ENCODE measurements at regions not wholly inside any gene's neighbourhood (a gene's known extent, or its start where the extent isn't known, plus 50 kb on each side); places are given as distances from the start of the nearest gene placed in this dataset.

- peaks cover 0 to 2% of the 10 kb centered on the region in 2 donors for H3K27me3 ChIP-seq (ENCODE audit: control insufficient read depth in 2 of 2, insufficient read depth in 1 of 2, low read length in 1 of 2)
- WGBS, result 82% methylated on average over 11 of the region's 11 CpGs
- H3K27ac ChIP-seq (ENCODE audit: low read depth in 1 of 2, low read length in 1 of 2), result no peak overlapping the region
- DNase-seq (ENCODE audit: low read depth in 6 of 9, low spot score in 9 of 9), result no peak
- no peaks in the 10 kb centered on the region for H3K4me1 ChIP-seq (ENCODE audit: control insufficient read depth in 2 of 2, insufficient read depth in 2 of 2, low read length in 2 of 2)
- H3K36me3 ChIP-seq (ENCODE audit: control insufficient read depth in 2 of 2, insufficient read depth in 2 of 2, low read length in 1 of 2), result no peaks in the 10 kb centered on the region
- H3K4me3 ChIP-seq (ENCODE audit: low read length in 2 of 2), result no peak overlapping the region
- H3K9me3 ChIP-seq (ENCODE audit: control insufficient read depth in 2 of 2, insufficient read depth in 1 of 2, low read length in 1 of 2), result no peaks in the 10 kb centered on the region
Measured at GRCh38 chr13:112244061-112244460, 132.1 kb upstream of the SPACA7 start.

- Histone ChIP-seq H3K9me3 (ENCODE audit: control insufficient read depth in 2 of 2, insufficient read depth in 1 of 2, low read length in 1 of 2) (no peaks in the 10 kb centered on the region), H3K4me3 (ENCODE audit: low read length in 2 of 2) (no peak overlapping the region), H3K27ac (ENCODE audit: low read depth in 1 of 2, low read length in 1 of 2) (no peak overlapping the region), H3K27me3 (ENCODE audit: control insufficient read depth in 2 of 2, insufficient read depth in 1 of 2, low read length in 1 of 2) (peaks cover 0 to 2% of the 10 kb centered on the region in 2 donors), H3K36me3 (ENCODE audit: control insufficient read depth in 2 of 2, insufficient read depth in 2 of 2, low read length in 1 of 2) (no peaks in the 10 kb centered on the region), H3K4me1 (ENCODE audit: control insufficient read depth in 2 of 2, insufficient read depth in 2 of 2, low read length in 2 of 2) (no peaks in the 10 kb centered on the region)
- DNase-seq (ENCODE audit: low read depth in 6 of 9, low spot score in 9 of 9), result no peak
- 94% methylated on average over 16 of the region's 16 CpGs for WGBS
Measured at GRCh38 chr13:112244495-112245177, 131.5 kb upstream of the SPACA7 start.

GRCh38 chr13:112245179-112245724 is 130.9 kb upstream of the SPACA7 start:
- 96% methylated on average over 25 of the region's 25 CpGs for WGBS
- DNase-seq (ENCODE audit: low read depth in 6 of 9, low spot score in 9 of 9), result no peak

GRCh38 chr13:112245989-112246388 is 130.2 kb upstream of the SPACA7 start:
- 92% methylated on average over 9 of the region's 9 CpGs for WGBS
- DNase-seq (ENCODE audit: low read depth in 6 of 9, low spot score in 9 of 9), result no peak
- no peak overlapping the region for H3K27ac ChIP-seq (ENCODE audit: low read depth in 1 of 2, low read length in 1 of 2)

More at GRCh38 chr13:112245179-112245724, 130.9 kb upstream of the SPACA7 start:
- no peaks in the 10 kb centered on the region for H3K36me3 ChIP-seq (ENCODE audit: control insufficient read depth in 2 of 2, insufficient read depth in 2 of 2, low read length in 1 of 2)
- peaks cover 0 to 2% of the 10 kb centered on the region in 2 donors for H3K27me3 ChIP-seq (ENCODE audit: control insufficient read depth in 2 of 2, insufficient read depth in 1 of 2, low read length in 1 of 2)
- H3K4me3 ChIP-seq (ENCODE audit: low read length in 2 of 2), result no peak overlapping the region
- no peaks in the 10 kb centered on the region for H3K4me1 ChIP-seq (ENCODE audit: control insufficient read depth in 2 of 2, insufficient read depth in 2 of 2, low read length in 2 of 2)
- H3K9me3 ChIP-seq (ENCODE audit: control insufficient read depth in 2 of 2, insufficient read depth in 1 of 2, low read length in 1 of 2), result no peaks in the 10 kb centered on the region
- H3K27ac ChIP-seq (ENCODE audit: low read depth in 1 of 2, low read length in 1 of 2), result no peak overlapping the region

GRCh38 chr13:112246731-112247470 is 129.3 kb upstream of the SPACA7 start:
- no peak for DNase-seq (ENCODE audit: low read depth in 6 of 9, low spot score in 9 of 9)
- no peaks in the 10 kb centered on the region for H3K4me1 ChIP-seq (ENCODE audit: control insufficient read depth in 2 of 2, insufficient read depth in 2 of 2, low read length in 2 of 2)
- 95% methylated on average over 24 of the region's 24 CpGs for WGBS
- H3K36me3 ChIP-seq (ENCODE audit: control insufficient read depth in 2 of 2, insufficient read depth in 2 of 2, low read length in 1 of 2), result no peaks in the 10 kb centered on the region
- no peaks in the 10 kb centered on the region for H3K9me3 ChIP-seq (ENCODE audit: control insufficient read depth in 2 of 2, insufficient read depth in 1 of 2, low read length in 1 of 2)
- H3K27ac ChIP-seq (ENCODE audit: low read depth in 1 of 2, low read length in 1 of 2), result no peak overlapping the region
- H3K27me3 ChIP-seq (ENCODE audit: control insufficient read depth in 2 of 2, insufficient read depth in 1 of 2, low read length in 1 of 2), result no peaks in the 10 kb centered on the region
- H3K4me3 ChIP-seq (ENCODE audit: low read length in 2 of 2), result no peak overlapping the region

More at GRCh38 chr13:112245989-112246388, 130.2 kb upstream of the SPACA7 start:
- Histone ChIP-seq H3K27me3 (ENCODE audit: control insufficient read depth in 2 of 2, insufficient read depth in 1 of 2, low read length in 1 of 2) (peaks cover 0 to 2% of the 10 kb centered on the region in 2 donors), H3K4me1 (ENCODE audit: control insufficient read depth in 2 of 2, insufficient read depth in 2 of 2, low read length in 2 of 2) (no peaks in the 10 kb centered on the region), H3K9me3 (ENCODE audit: control insufficient read depth in 2 of 2, insufficient read depth in 1 of 2, low read length in 1 of 2) (no peaks in the 10 kb centered on the region), H3K4me3 (ENCODE audit: low read length in 2 of 2) (no peak overlapping the region), H3K36me3 (ENCODE audit: control insufficient read depth in 2 of 2, insufficient read depth in 2 of 2, low read length in 1 of 2) (no peaks in the 10 kb centered on the region)

- 83% methylated on average over 31 of the region's 31 CpGs for whole genome bisulfite sequencing
Measured at GRCh38 chr13:112247471-112248405, 128.4 kb upstream of the SPACA7 start.

GRCh38 chr13:112248406-112248760 is 127.8 kb upstream of the SPACA7 start:
- Histone ChIP-seq H3K27ac (ENCODE audit: low read depth in 1 of 2, low read length in 1 of 2) (no peak overlapping the region), H3K4me1 (ENCODE audit: control insufficient read depth in 2 of 2, insufficient read depth in 2 of 2, low read length in 2 of 2) (no peaks in the 10 kb centered on the region), H3K9me3 (ENCODE audit: control insufficient read depth in 2 of 2, insufficient read depth in 1 of 2, low read length in 1 of 2) (no peaks in the 10 kb centered on the region), H3K4me3 (ENCODE audit: low read length in 2 of 2) (no peak overlapping the region), H3K27me3 (ENCODE audit: control insufficient read depth in 2 of 2, insufficient read depth in 1 of 2, low read length in 1 of 2) (no peaks in the 10 kb centered on the region), H3K36me3 (ENCODE audit: control insufficient read depth in 2 of 2, insufficient read depth in 2 of 2, low read length in 1 of 2) (no peaks in the 10 kb centered on the region)
- DNase-seq (ENCODE audit: low read depth in 6 of 9, low spot score in 9 of 9), result no peak
- WGBS, result 92% methylated on average over 8 of the region's 8 CpGs

More at GRCh38 chr13:112247471-112248405, 128.4 kb upstream of the SPACA7 start:
- Histone ChIP-seq H3K9me3 (ENCODE audit: control insufficient read depth in 2 of 2, insufficient read depth in 1 of 2, low read length in 1 of 2) (no peaks in the 10 kb centered on the region), H3K4me1 (ENCODE audit: control insufficient read depth in 2 of 2, insufficient read depth in 2 of 2, low read length in 2 of 2) (no peaks in the 10 kb centered on the region), H3K27ac (ENCODE audit: low read depth in 1 of 2, low read length in 1 of 2) (no peak overlapping the region), H3K4me3 (ENCODE audit: low read length in 2 of 2) (no peak overlapping the region), H3K36me3 (ENCODE audit: control insufficient read depth in 2 of 2, insufficient read depth in 2 of 2, low read length in 1 of 2) (no peaks in the 10 kb centered on the region), H3K27me3 (ENCODE audit: control insufficient read depth in 2 of 2, insufficient read depth in 1 of 2, low read length in 1 of 2) (no peaks in the 10 kb centered on the region)
- DNase-seq (ENCODE audit: low read depth in 6 of 9, low spot score in 9 of 9), result no peak

GRCh38 chr13:112248862-112249592 is 127.1 kb upstream of the SPACA7 start:
- Histone ChIP-seq H3K27me3 (ENCODE audit: control insufficient read depth in 2 of 2, insufficient read depth in 1 of 2, low read length in 1 of 2) (no peaks in the 10 kb centered on the region), H3K9me3 (ENCODE audit: control insufficient read depth in 2 of 2, insufficient read depth in 1 of 2, low read length in 1 of 2) (no peaks in the 10 kb centered on the region), H3K36me3 (ENCODE audit: control insufficient read depth in 2 of 2, insufficient read depth in 2 of 2, low read length in 1 of 2) (no peaks in the 10 kb centered on the region), H3K4me3 (ENCODE audit: low read length in 2 of 2) (no peak overlapping the region), H3K4me1 (ENCODE audit: control insufficient read depth in 2 of 2, insufficient read depth in 2 of 2, low read length in 2 of 2) (no peaks in the 10 kb centered on the region), H3K27ac (ENCODE audit: low read depth in 1 of 2, low read length in 1 of 2) (no peak overlapping the region)
- WGBS, result 86% methylated on average over 25 of the region's 25 CpGs
- no peak for DNase-seq (ENCODE audit: low read depth in 6 of 9, low spot score in 9 of 9)

All from thymus (tissue), 11 donors.